GM21526 (cell line): ENCODE measurements at regions not wholly inside any gene's neighbourhood (a gene's known extent, or its start where the extent isn't known, plus 50 kb on each side); places are given as distances from the start of the nearest gene placed in this dataset.

Source experiments
- ATAC-seq: cut with Tn5 transposase; IDR thresholded peaks from one replicate; pipeline ENCODE4 v1.9.1; 2021; ENCODE audit warnings: moderate library complexity; ENCODE audit not compliant: unreplicated experiment, low FRiP score

- ATAC-seq: no peak
Measured at GRCh38 chr3:34988296-34988695, 651.0 kb upstream of the ARPP21 start.

- ATAC-seq: no peak
Measured at GRCh38 chr3:34995796-34996430, 643.4 kb upstream of the ARPP21 start.

GRCh38 chr3:34998902-34999301 lies 640.4 kb upstream of the ARPP21 start:
- no peak for ATAC-seq

- ATAC-seq: no peak
Measured at GRCh38 chr3:35012214-35012613, 627.1 kb upstream of the ARPP21 start.

GRCh38 chr3:35028157-35028556 lies 611.2 kb upstream of the ARPP21 start:
- ATAC-seq: no peak

GRCh38 chr3:35042210-35042991 lies 596.9 kb upstream of the ARPP21 start:
- ATAC-seq: no peak

GRCh38 chr3:35043040-35043439 lies 596.3 kb upstream of the ARPP21 start:
- ATAC-seq: no peak

- no peak for ATAC-seq
Measured at GRCh38 chr3:35044190-35044589, 595.1 kb upstream of the ARPP21 start.

- no peak for ATAC-seq
Measured at GRCh38 chr3:35045118-35045517, 594.2 kb upstream of the ARPP21 start.

- no peak for ATAC-seq
Measured at GRCh38 chr3:35064761-35065160, 574.6 kb upstream of the ARPP21 start.

GRCh38 chr3:35065891-35066290 lies 573.4 kb upstream of the ARPP21 start:
- no peak for ATAC-seq

GRCh38 chr3:35067750-35068149 lies 571.6 kb upstream of the ARPP21 start:
- ATAC-seq: no peak

- ATAC-seq: no peak
Measured at GRCh38 chr3:35070088-35070487, 569.2 kb upstream of the ARPP21 start.

- no peak for ATAC-seq
Measured at GRCh38 chr3:35071772-35072171, 567.6 kb upstream of the ARPP21 start.

GRCh38 chr3:35078780-35079179 lies 560.5 kb upstream of the ARPP21 start:
- ATAC-seq: no peak

GRCh38 chr3:35079403-35079802 lies 559.9 kb upstream of the ARPP21 start:
- no peak for ATAC-seq

- ATAC-seq: no peak
Measured at GRCh38 chr3:35081899-35082298, 557.4 kb upstream of the ARPP21 start.

- ATAC-seq: no peak
Measured at GRCh38 chr3:35088943-35089342, 550.4 kb upstream of the ARPP21 start.

GRCh38 chr3:35114686-35115085 lies 524.6 kb upstream of the ARPP21 start:
- no peak for ATAC-seq

GRCh38 chr3:35120026-35120425 lies 519.3 kb upstream of the ARPP21 start:
- no peak for ATAC-seq

- ATAC-seq: no peak
Measured at GRCh38 chr3:35137612-35138011, 501.7 kb upstream of the ARPP21 start.

GRCh38 chr3:35141406-35141805 lies 497.9 kb upstream of the ARPP21 start:
- ATAC-seq: no peak
